ENCODE measurements at regions not wholly inside any gene's neighbourhood (a gene's known extent, or its start where the extent isn't known, plus 50 kb on each side); places are given as distances from the start of the nearest gene placed in this dataset.

- POLR2A ChIA-PET, result no interaction called here
- CTCF ChIA-PET, result interaction anchor here (0.7 to 3.0 kb wide), 14 partner anchors 9 to 1414 kb away, joined by 3 to 16 read pairs (median 4); no protein-coding TSS in a partner anchor
- Mint-ChIP-seq H3K4me3 (peak overlapping the region; percentile 70), H3K9me3 (ENCODE audit: low read depth) (no peaks in the 10 kb centered on the region), H3K4me1 (peaks cover 18% of the 10 kb centered on the region), H3K27ac (no peak overlapping the region), H3K36me3 (ENCODE audit: low read depth) (no peaks in the 10 kb centered on the region), H3K27me3 (peaks cover 41% of the 10 kb centered on the region)
- DNase-seq (peak; percentile 26), ATAC-seq (no peak)
- intact Hi-C loops (cut with DNase I, micrococcal nuclease), result loop anchor here in 1 of 2 experiments (10.0 kb wide), 2 partner anchors 231 to 311 kb away; no protein-coding TSS in a partner anchor
These were observed 306.2 kb upstream of the CXCR4 start for GRCh38 chr2:136424112-136424511.

GRCh38 chr2:136423516-136423996 lies 305.6 kb upstream of the CXCR4 start:
- Mint-ChIP-seq H3K27me3 (peaks cover 43% of the 10 kb centered on the region), H3K9me3 (ENCODE audit: low read depth) (no peaks in the 10 kb centered on the region), H3K4me3 (peak overlapping the region; percentile 70), H3K4me1 (peaks cover 18% of the 10 kb centered on the region), H3K36me3 (ENCODE audit: low read depth) (no peaks in the 10 kb centered on the region), H3K27ac (peak overlapping the region; percentile 56)
- intact Hi-C loops (cut with DNase I, micrococcal nuclease), result loop anchor here (1.0 to 10.0 kb wide), 6 partner anchors 231 to 1415 kb away; no protein-coding TSS in a partner anchor
- peak; percentile 93 for DNase-seq
- CTCF ChIA-PET, result interaction anchor here (0.7 to 3.0 kb wide), 23 partner anchors 9 to 1414 kb away, joined by 3 to 16 read pairs (median 4); no protein-coding TSS in a partner anchor
- POLR2A ChIA-PET, result no interaction called here
- peak; percentile 98 for ATAC-seq

GRCh38 chr2:136422512-136422911 lies 304.6 kb upstream of the CXCR4 start:
- no peak for DNase-seq
- peaks cover 42% of the 10 kb centered on the region for H3K27me3 Mint-ChIP-seq
- peaks cover 18% of the 10 kb centered on the region for H3K4me1 Mint-ChIP-seq
- no peak overlapping the region for H3K4me3 Mint-ChIP-seq
- intact Hi-C loops (cut with DNase I, micrococcal nuclease), result loop anchor here in 1 of 2 experiments (10.0 kb wide), 2 partner anchors 232 to 312 kb away; no protein-coding TSS in a partner anchor
- H3K9me3 Mint-ChIP-seq (ENCODE audit: low read depth), result no peaks in the 10 kb centered on the region
- POLR2A ChIA-PET, result no interaction called here
- CTCF ChIA-PET, result interaction anchor here (0.6 to 3.0 kb wide), 11 partner anchors 11 to 567 kb away, joined by 3 to 16 read pairs (median 4); no protein-coding TSS in a partner anchor
- no peak overlapping the region for H3K27ac Mint-ChIP-seq
- peak; percentile 31 for ATAC-seq
- H3K36me3 Mint-ChIP-seq (ENCODE audit: low read depth), result no peaks in the 10 kb centered on the region

- no peaks in the 10 kb centered on the region for H3K36me3 Mint-ChIP-seq (ENCODE audit: low read depth)
- CTCF ChIA-PET, result no interaction called here
- POLR2A ChIA-PET, result no interaction called here
- no peak overlapping the region for H3K27ac Mint-ChIP-seq
- DNase-seq, result no peak
- H3K27me3 Mint-ChIP-seq, result peaks cover 37% of the 10 kb centered on the region
- H3K9me3 Mint-ChIP-seq (ENCODE audit: low read depth), result no peaks in the 10 kb centered on the region
- H3K4me3 Mint-ChIP-seq, result no peak overlapping the region
- intact Hi-C loops (cut with DNase I, micrococcal nuclease), result loop anchor here in 1 of 2 experiments (10.0 kb wide), 2 partner anchors 234 to 314 kb away; no protein-coding TSS in a partner anchor
- no peak for ATAC-seq
- peaks cover 18% of the 10 kb centered on the region for H3K4me1 Mint-ChIP-seq
These were observed 302.4 kb upstream of the CXCR4 start for GRCh38 chr2:136420346-136420745.

- POLR2A ChIA-PET, result no interaction called here
- H3K4me1 Mint-ChIP-seq, result peaks cover 2% of the 10 kb centered on the region
- H3K27me3 Mint-ChIP-seq, result peaks cover 22% of the 10 kb centered on the region
- CTCF ChIA-PET, result interaction anchor here (1.0 kb wide), 1 partner anchor 413 kb away, joined by 3 read pairs; no protein-coding TSS in a partner anchor
- H3K36me3 Mint-ChIP-seq (ENCODE audit: low read depth), result no peaks in the 10 kb centered on the region
- H3K27ac Mint-ChIP-seq, result no peak overlapping the region
- intact Hi-C loops (cut with DNase I, micrococcal nuclease), result no loop called here
- no peaks in the 10 kb centered on the region for H3K9me3 Mint-ChIP-seq (ENCODE audit: low read depth)
- ATAC-seq (no peak), DNase-seq (no peak)
- no peak overlapping the region for H3K4me3 Mint-ChIP-seq
These were observed 294.0 kb upstream of the CXCR4 start for GRCh38 chr2:136411946-136412345.

- ATAC-seq (no peak), DNase-seq (no peak)
- intact Hi-C loops (cut with DNase I, micrococcal nuclease), result no loop called here
- Mint-ChIP-seq H3K36me3 (ENCODE audit: low read depth) (no peaks in the 10 kb centered on the region), H3K9me3 (ENCODE audit: low read depth) (no peaks in the 10 kb centered on the region), H3K27me3 (peaks cover 20% of the 10 kb centered on the region), H3K27ac (no peak overlapping the region), H3K4me1 (peaks cover 2% of the 10 kb centered on the region), H3K4me3 (no peak overlapping the region)
- ChIA-PET POLR2A (no interaction called here), CTCF (interaction anchor here (0.7 to 1.1 kb wide), 3 partner anchors 12 to 1415 kb away, joined by 3 to 4 read pairs (median 3); no protein-coding TSS in a partner anchor)
These were observed 292.7 kb upstream of the CXCR4 start for GRCh38 chr2:136410673-136411072.

GRCh38 chr2:136408795-136409194 lies 290.8 kb upstream of the CXCR4 start:
- Mint-ChIP-seq H3K4me3 (no peak overlapping the region), H3K27me3 (peaks cover 27% of the 10 kb centered on the region), H3K4me1 (peaks cover 2% of the 10 kb centered on the region), H3K9me3 (ENCODE audit: low read depth) (no peaks in the 10 kb centered on the region), H3K27ac (no peak overlapping the region), H3K36me3 (ENCODE audit: low read depth) (no peaks in the 10 kb centered on the region)
- intact Hi-C loops (cut with DNase I, micrococcal nuclease), result no loop called here
- ChIA-PET POLR2A (no interaction called here), CTCF (no interaction called here)
- ATAC-seq (peak; percentile 51), DNase-seq (no peak)

- H3K9me3 Mint-ChIP-seq (ENCODE audit: low read depth), result no peaks in the 10 kb centered on the region
- H3K36me3 Mint-ChIP-seq (ENCODE audit: low read depth), result no peaks in the 10 kb centered on the region
- H3K27ac Mint-ChIP-seq, result no peak overlapping the region
- H3K4me3 Mint-ChIP-seq, result no peak overlapping the region
- CTCF ChIA-PET, result no interaction called here
- no peak for DNase-seq
- POLR2A ChIA-PET, result no interaction called here
- no peak for ATAC-seq
- intact Hi-C loops (cut with DNase I, micrococcal nuclease), result no loop called here
- peaks cover 28% of the 10 kb centered on the region for H3K27me3 Mint-ChIP-seq
- peaks cover 2% of the 10 kb centered on the region for H3K4me1 Mint-ChIP-seq
These were observed 290.0 kb upstream of the CXCR4 start for GRCh38 chr2:136407952-136408318.

- POLR2A ChIA-PET, result no interaction called here
- CTCF ChIA-PET, result no interaction called here
These were observed 289.4 kb upstream of the CXCR4 start for GRCh38 chr2:136407117-136407951.

GRCh38 chr2:136404925-136405324 lies 287.0 kb upstream of the CXCR4 start:
- no peak for DNase-seq
- no peak for ATAC-seq
- Mint-ChIP-seq H3K27me3 (peaks cover 31% of the 10 kb centered on the region), H3K27ac (no peak overlapping the region), H3K36me3 (ENCODE audit: low read depth) (no peaks in the 10 kb centered on the region), H3K4me3 (no peak overlapping the region), H3K4me1 (peaks cover 2% of the 10 kb centered on the region), H3K9me3 (ENCODE audit: low read depth) (no peaks in the 10 kb centered on the region)
- intact Hi-C loops (cut with DNase I, micrococcal nuclease), result no loop called here
- CTCF ChIA-PET, result interaction anchor here (1.3 kb wide), 1 partner anchor 491 kb away, joined by 4 read pairs; no protein-coding TSS in a partner anchor
- POLR2A ChIA-PET, result no interaction called here

More at GRCh38 chr2:136407117-136407951, 289.4 kb upstream of the CXCR4 start:
- Mint-ChIP-seq H3K4me3 (no peak overlapping the region), H3K27me3 (peaks cover 31% of the 10 kb centered on the region), H3K4me1 (peaks cover 2% of the 10 kb centered on the region), H3K36me3 (ENCODE audit: low read depth) (no peaks in the 10 kb centered on the region), H3K27ac (no peak overlapping the region), H3K9me3 (ENCODE audit: low read depth) (no peaks in the 10 kb centered on the region)
- ATAC-seq (no peak), DNase-seq (no peak)
- intact Hi-C loops (cut with DNase I, micrococcal nuclease), result no loop called here

GRCh38 chr2:136404176-136404575 lies 286.2 kb upstream of the CXCR4 start:
- POLR2A ChIA-PET, result interaction anchor here (0.5 kb wide), 1 partner anchor 132 kb away, joined by 3 read pairs; no protein-coding TSS in a partner anchor

More at GRCh38 chr2:136404176-136404575, 286.2 kb upstream of the CXCR4 start:
- Mint-ChIP-seq H3K27ac (no peak overlapping the region), H3K36me3 (ENCODE audit: low read depth) (no peaks in the 10 kb centered on the region), H3K9me3 (ENCODE audit: low read depth) (no peaks in the 10 kb centered on the region), H3K4me1 (peaks cover 2% of the 10 kb centered on the region), H3K27me3 (peaks cover 31% of the 10 kb centered on the region), H3K4me3 (no peak overlapping the region)
- no peak for DNase-seq
- intact Hi-C loops (cut with DNase I, micrococcal nuclease), result no loop called here
- CTCF ChIA-PET, result interaction anchor here (1.3 kb wide), 1 partner anchor 490 kb away, joined by 4 read pairs; no protein-coding TSS in a partner anchor
- ATAC-seq, result no peak

Measured in activated CD4-positive, alpha-beta T cell treated with anti-CD3 and anti-CD28 coated beads for 36 hours (primary cell).